Adrenal gland (tissue), 9 donors: ENCODE measurements at regions not wholly inside any gene's neighbourhood (a gene's known extent, or its start where the extent isn't known, plus 50 kb on each side); places are given as distances from the start of the nearest gene placed in this dataset.
"Not testable (repeated sequence)": the region's sequence is repeated elsewhere in the genome, so short reads cannot be mapped to it uniquely, and the experiment has no call there.

ENCODE experiments used
- DNase-seq, 7 donors: peaks; one replicate each; pipeline ENCODE4 v3.0.0-alpha.2; 2019 to 2020
- H3K27ac ChIP-seq, 5 donors: fragments of 200-600 bp; sonication (generic) in 4 of 5; 1 replicate in 3 of 5; 2 replicates in 2 of 5; pipeline versions ENCODE4 v1.5.1 to v1.8.0; 2016 to 2020; ENCODE audit warnings: mild to moderate bottlenecking in 1 of 5
- H3K27me3 ChIP-seq: fragments of 200-600 bp; 2 replicates; pipeline ENCODE4 v1.8.0; 2021
- H3K36me3 ChIP-seq, 2 donors: fragments of 200-600 bp; replicated peaks in 1 of 2; 1 replicate in 1 of 2; 2 replicates in 1 of 2; pipeline versions ENCODE4 v1.5.1 to v1.8.0; 2018 to 2022
- H3K4me1 ChIP-seq, 2 donors: fragments of 200-600 bp; replicated peaks in 1 of 2; 1 replicate in 1 of 2; 2 replicates in 1 of 2; pipeline versions ENCODE4 v1.5.1 to v1.8.0; 2018 to 2021
- H3K4me3 ChIP-seq, 4 donors: fragments of 200-600 bp; sonication (generic) in 3 of 4; one replicate each; pipeline ENCODE4 v1.5.1; 2016 to 2018
- H3K9me3 ChIP-seq, 3 donors: fragments of 200-600 bp; sonication (generic) in 1 of 3; replicated peaks in 1 of 3; 1 replicate in 2 of 3; 2 replicates in 1 of 3; pipeline versions ENCODE4 v1.5.1 to v1.8.0; 2016 to 2021
- POLR2A ChIP-seq, 2 donors: fragments of 450-650 bp; IDR thresholded peaks; one replicate each; pipeline ENCODE4 v1.6.1; 2017; ENCODE audit warnings: antibody characterized with exemption in 2 of 2, mild to moderate bottlenecking in 2 of 2, moderate library complexity in 1 of 2
- WGBS, 4 donors: extraction: QIAGEN DNeasy Blood & Tissue Kit in 2 of 4; methylation state at CpG; one replicate each; pipeline versions ENCODE4 v1.1.5 to v1.1.7; 2013 to 2017; 5-methylcytosine and 5-hydroxymethylcytosine counted together
- intact Hi-C, 2 donors: fragments of 100-400 bp; cut with DNase I; formaldehyde crosslinking; loops; one replicate each; pipeline versions ENCODE4 v1.14.1 to v1.15.0; 2022 to 2023
- TF ChIP-seq, protein P1 (sequence below), 6 experiments: fragments of 450-650 bp in 4 of 6; fragments of 200-600 bp in 2 of 6; sonication (generic) in 1 of 6; IDR thresholded peaks; 1 replicate in 5 of 6; 2 replicates in 1 of 6; pipeline versions ENCODE4 v1.5.1 to v1.8.0; 2016 to 2021; ENCODE audit warnings: antibody characterized with exemption in 6 of 6, mild to moderate bottlenecking in 2 of 6, moderate library complexity in 1 of 6
- donor health status: healthy with polysubstance abuse.
- donor health status: Bipolar disorder and iron deficiency.
- donor health status: DM: yes; HTN: yes; CAD: no.
- donor health status: DM: no; HTN: no; CAD: no.
- donor health status: DM: no; HTN: no; CAD: no.

- DNase-seq, result no peak
- TF ChIP-seq POLR2A (IDR thresholded peaks at IDR 0.05), result no peak
- TF ChIP-seq, protein P1, sequence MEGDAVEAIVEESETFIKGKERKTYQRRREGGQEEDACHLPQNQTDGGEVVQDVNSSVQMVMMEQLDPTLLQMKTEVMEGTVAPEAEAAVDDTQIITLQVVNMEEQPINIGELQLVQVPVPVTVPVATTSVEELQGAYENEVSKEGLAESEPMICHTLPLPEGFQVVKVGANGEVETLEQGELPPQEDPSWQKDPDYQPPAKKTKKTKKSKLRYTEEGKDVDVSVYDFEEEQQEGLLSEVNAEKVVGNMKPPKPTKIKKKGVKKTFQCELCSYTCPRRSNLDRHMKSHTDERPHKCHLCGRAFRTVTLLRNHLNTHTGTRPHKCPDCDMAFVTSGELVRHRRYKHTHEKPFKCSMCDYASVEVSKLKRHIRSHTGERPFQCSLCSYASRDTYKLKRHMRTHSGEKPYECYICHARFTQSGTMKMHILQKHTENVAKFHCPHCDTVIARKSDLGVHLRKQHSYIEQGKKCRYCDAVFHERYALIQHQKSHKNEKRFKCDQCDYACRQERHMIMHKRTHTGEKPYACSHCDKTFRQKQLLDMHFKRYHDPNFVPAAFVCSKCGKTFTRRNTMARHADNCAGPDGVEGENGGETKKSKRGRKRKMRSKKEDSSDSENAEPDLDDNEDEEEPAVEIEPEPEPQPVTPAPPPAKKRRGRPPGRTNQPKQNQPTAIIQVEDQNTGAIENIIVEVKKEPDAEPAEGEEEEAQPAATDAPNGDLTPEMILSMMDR (IDR thresholded peaks at IDR 0.05), result no peak
- intact Hi-C loops, result no loop called here
- Histone ChIP-seq H3K36me3 (no peaks in the 10 kb centered on the region), H3K9me3 (no peaks in the 10 kb centered on the region), H3K27me3 (no peaks in the 10 kb centered on the region), H3K27ac (no peak overlapping the region), H3K4me3 (no peak overlapping the region), H3K4me1 (no peaks in the 10 kb centered on the region)
- 90 to 96% (median 93%) methylated on average over 7 of the region's 7 CpGs for WGBS, 4 donors
Measured at GRCh38 chr1:58950897-58951296, 167.1 kb upstream of the JUN start.

DNA sequence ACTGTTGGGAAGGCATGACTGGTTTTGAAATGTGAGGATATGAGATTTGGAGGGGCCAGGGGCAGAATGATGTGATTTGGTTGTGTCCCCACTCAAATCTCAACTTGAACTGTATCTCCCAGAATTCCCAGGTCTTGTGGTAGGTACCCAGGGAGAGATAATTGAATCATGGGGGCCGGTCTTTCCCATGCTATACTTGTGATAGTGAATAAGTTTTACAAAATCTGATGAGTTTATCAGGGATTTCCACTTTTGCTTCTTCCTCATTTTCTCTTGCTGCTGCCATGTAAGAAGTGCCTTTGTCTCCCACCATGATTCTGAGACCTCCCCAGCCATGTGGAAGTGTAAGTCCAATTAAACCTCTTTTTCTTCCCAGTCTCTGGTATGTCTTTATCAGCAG is 170.1 kb upstream of the JUN start:
- H3K27me3 ChIP-seq, intact Hi-C loops, H3K4me3 ChIP-seq, H3K4me1 ChIP-seq, H3K36me3 ChIP-seq, DNase-seq, H3K27ac ChIP-seq, H3K9me3 ChIP-seq: not testable (repeated sequence)
- WGBS, 4 donors, result 96 to 100% (median 98%) methylated on average over 1 of the region's 1 CpG

GRCh38 chr1:58963287-58963686 is 179.4 kb upstream of the JUN start:
- H3K27me3 ChIP-seq, H3K4me1 ChIP-seq, H3K9me3 ChIP-seq, DNase-seq, H3K4me3 ChIP-seq, intact Hi-C loops, H3K36me3 ChIP-seq, H3K27ac ChIP-seq: not testable (repeated sequence)
- 86 to 100% (median 93%) methylated on average over 2 of the region's 2 CpGs for WGBS, 4 donors

- WGBS, 4 donors, result 57 to 75% (median 71%) methylated on average over 2 of the region's 2 CpGs
- intact Hi-C loops, result no loop called here
- H3K27me3 ChIP-seq, result no peaks in the 10 kb centered on the region
- no peak overlapping the region for H3K4me3 ChIP-seq
- H3K4me1 ChIP-seq, result peaks cover 6 to 12% of the 10 kb centered on the region in 2 donors
- TF ChIP-seq, protein P1 (IDR thresholded peaks at IDR 0.05), result no peak
- TF ChIP-seq POLR2A (IDR thresholded peaks at IDR 0.05), result no peak
- DNase-seq, result no peak
- H3K36me3 ChIP-seq, result no peaks in the 10 kb centered on the region
- H3K9me3 ChIP-seq, result no peaks in the 10 kb centered on the region
- no peak overlapping the region for H3K27ac ChIP-seq
Measured at GRCh38 chr1:58964428-58964827, 180.6 kb upstream of the JUN start.

GRCh38 chr1:58964880-58965279 is 181.0 kb upstream of the JUN start:
- intact Hi-C loops, result no loop called here
- peak in 6 of 7 donors; percentile 29 to 71 (median 50) for DNase-seq
- WGBS, 4 donors, result 56 to 58% (median 56%) methylated on average over 1 of the region's 1 CpG
- H3K36me3 ChIP-seq, result no peaks in the 10 kb centered on the region
- H3K9me3 ChIP-seq, result no peaks in the 10 kb centered on the region
- no peak overlapping the region for H3K27ac ChIP-seq
- no peak for TF ChIP-seq POLR2A (IDR thresholded peaks at IDR 0.05)
- TF ChIP-seq, protein P1 (IDR thresholded peaks at IDR 0.05), result no peak
- no peak overlapping the region for H3K4me3 ChIP-seq
- H3K4me1 ChIP-seq, result peaks cover 6 to 12% of the 10 kb centered on the region in 2 donors
- H3K27me3 ChIP-seq, result no peaks in the 10 kb centered on the region
